HepG2 (cell line): ENCODE measurements at regions not wholly inside any gene's neighbourhood (a gene's known extent, or its start where the extent isn't known, plus 50 kb on each side); places are given as distances from the start of the nearest gene placed in this dataset.

Experiments used
- EP300 ChIP-seq, 3 experiments: sonication (generic) in 1 of 3; formaldehyde crosslinking in 1 of 3; IDR thresholded peaks; 2 replicates each; pipeline versions ENCODE4 v1.5.1 to v1.6.1; 2011 to 2020; ENCODE audit warnings: low read depth in 2 of 3, low read length in 2 of 3, borderline replicate concordance in 1 of 3, improper control_type of control experiment in 1 of 3, mild to moderate bottlenecking in 1 of 3, missing genetic modification reagents in 1 of 3, moderate library complexity in 1 of 3
- HCFC1 ChIP-seq: fragments of 150-350 bp; IDR thresholded peaks from 2 replicates; pipeline ENCODE4 v1.6.1; 2014; ENCODE audit warnings: low read depth, low read length
- KDM5B ChIP-seq: sonication (generic); formaldehyde crosslinking; IDR thresholded peaks from 2 replicates; pipeline ENCODE4 v1.4.0; 2020; ENCODE audit warnings: missing genetic modification reagents, mild to moderate bottlenecking, borderline replicate concordance
- MYC ChIP-seq: sonication (generic); formaldehyde crosslinking; IDR thresholded peaks from 2 replicates; pipeline ENCODE4 v1.9.0; 2021; ENCODE audit warnings: missing genetic modification reagents, borderline replicate concordance
- MZF1 ChIP-seq: sonication (generic); formaldehyde crosslinking; IDR thresholded peaks from 2 replicates; pipeline ENCODE4 v1.8.1; 2023; ENCODE audit warnings: mild to moderate bottlenecking, missing genetic modification reagents, borderline replicate concordance
- NFRKB ChIP-seq: fragments of 450-650 bp; IDR thresholded peaks from 2 replicates; pipeline ENCODE4 v1.6.1; 2017
- POLR2A ChIP-seq, 2 experiments: IDR thresholded peaks; 2 replicates each; pipeline ENCODE4 v1.6.1; 2011; ENCODE audit warnings: low read depth in 2 of 2, low read length in 2 of 2, mild to moderate bottlenecking in 1 of 2, moderate library complexity in 1 of 2; ENCODE audit not compliant: insufficient read depth in 1 of 2
- SMAD1 ChIP-seq: sonication (generic); formaldehyde crosslinking; IDR thresholded peaks from 2 replicates; pipeline ENCODE4 v1.4.0; 2020; ENCODE audit warnings: missing genetic modification reagents, low read depth, mild to moderate bottlenecking, borderline replicate concordance
- ZNF274 ChIP-seq: sonication (generic); formaldehyde crosslinking; IDR thresholded peaks from 2 replicates; pipeline ENCODE4 v1.5.1; 2020; ENCODE audit warnings: mild to moderate bottlenecking, missing genetic modification reagents
- ZNF709 ChIP-seq: sonication (generic); formaldehyde crosslinking; IDR thresholded peaks from 2 replicates; pipeline ENCODE4 v1.5.0; 2020; ENCODE audit warnings: mild to moderate bottlenecking, missing genetic modification reagents
- ZSCAN20 ChIP-seq: sonication (generic); formaldehyde crosslinking; IDR thresholded peaks from 2 replicates; pipeline ENCODE4 v1.4.0; 2020; ENCODE audit warnings: missing genetic modification reagents, mild to moderate bottlenecking, borderline replicate concordance
- TF ChIP-seq, protein P1 (sequence below), 2 experiments: sonication (generic) in 1 of 2; formaldehyde crosslinking in 1 of 2; IDR thresholded peaks; 2 replicates each; pipeline versions ENCODE4 v1.4.0 to v1.6.1; 2018 to 2020; ENCODE audit warnings: missing genetic modification reagents in 2 of 2, borderline replicate concordance in 1 of 2, low read depth in 1 of 2, mild to moderate bottlenecking in 1 of 2, missing biosample characterization in 1 of 2
- TF ChIP-seq, protein P2 (sequence below): sonication (generic); formaldehyde crosslinking; IDR thresholded peaks from 2 replicates; pipeline ENCODE4 v1.5.0; 2020; ENCODE audit warnings: mild to moderate bottlenecking, missing genetic modification reagents, moderate library complexity
- TF ChIP-seq, protein P3 (sequence below): IDR thresholded peaks from 2 replicates; pipeline ENCODE4 v1.6.1; 2016; ENCODE audit warnings: low read depth, missing genetic modification reagents, missing compliant biosample characterization

- TF ChIP-seq EP300 (IDR thresholded peaks at IDR 0.05; ENCODE audit: low read depth in 2 of 2, low read length in 2 of 2) = no peak
- no peak for TF ChIP-seq EP300 (CRISPR knock-in tag; IDR thresholded peaks at IDR 0.05; ENCODE audit: borderline replicate concordance)
- no peak for TF ChIP-seq ZNF274 (CRISPR knock-in tag)
- no peak for TF ChIP-seq ZNF709 (CRISPR knock-in tag)
- TF ChIP-seq, protein P1, sequence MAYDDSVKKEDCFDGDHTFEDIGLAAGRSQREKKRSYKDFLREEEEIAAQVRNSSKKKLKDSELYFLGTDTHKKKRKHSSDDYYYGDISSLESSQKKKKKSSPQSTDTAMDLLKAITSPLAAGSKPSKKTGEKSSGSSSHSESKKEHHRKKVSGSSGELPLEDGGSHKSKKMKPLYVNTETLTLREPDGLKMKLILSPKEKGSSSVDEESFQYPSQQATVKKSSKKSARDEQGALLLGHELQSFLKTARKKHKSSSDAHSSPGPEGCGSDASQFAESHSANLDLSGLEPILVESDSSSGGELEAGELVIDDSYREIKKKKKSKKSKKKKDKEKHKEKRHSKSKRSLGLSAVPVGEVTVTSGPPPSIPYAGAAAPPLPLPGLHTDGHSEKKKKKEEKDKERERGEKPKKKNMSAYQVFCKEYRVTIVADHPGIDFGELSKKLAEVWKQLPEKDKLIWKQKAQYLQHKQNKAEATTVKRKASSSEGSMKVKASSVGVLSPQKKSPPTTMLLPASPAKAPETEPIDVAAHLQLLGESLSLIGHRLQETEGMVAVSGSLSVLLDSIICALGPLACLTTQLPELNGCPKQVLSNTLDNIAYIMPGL (CRISPR knock-in tag; IDR thresholded peaks at IDR 0.05; ENCODE audit: borderline replicate concordance in 1 of 2, low read depth in 1 of 2) = no peak
- TF ChIP-seq NFRKB = no peak
- no peak for TF ChIP-seq SMAD1 (CRISPR knock-in tag)
- no peak for TF ChIP-seq KDM5B (CRISPR knock-in tag)
- TF ChIP-seq HCFC1 = no peak
- TF ChIP-seq, protein P2, sequence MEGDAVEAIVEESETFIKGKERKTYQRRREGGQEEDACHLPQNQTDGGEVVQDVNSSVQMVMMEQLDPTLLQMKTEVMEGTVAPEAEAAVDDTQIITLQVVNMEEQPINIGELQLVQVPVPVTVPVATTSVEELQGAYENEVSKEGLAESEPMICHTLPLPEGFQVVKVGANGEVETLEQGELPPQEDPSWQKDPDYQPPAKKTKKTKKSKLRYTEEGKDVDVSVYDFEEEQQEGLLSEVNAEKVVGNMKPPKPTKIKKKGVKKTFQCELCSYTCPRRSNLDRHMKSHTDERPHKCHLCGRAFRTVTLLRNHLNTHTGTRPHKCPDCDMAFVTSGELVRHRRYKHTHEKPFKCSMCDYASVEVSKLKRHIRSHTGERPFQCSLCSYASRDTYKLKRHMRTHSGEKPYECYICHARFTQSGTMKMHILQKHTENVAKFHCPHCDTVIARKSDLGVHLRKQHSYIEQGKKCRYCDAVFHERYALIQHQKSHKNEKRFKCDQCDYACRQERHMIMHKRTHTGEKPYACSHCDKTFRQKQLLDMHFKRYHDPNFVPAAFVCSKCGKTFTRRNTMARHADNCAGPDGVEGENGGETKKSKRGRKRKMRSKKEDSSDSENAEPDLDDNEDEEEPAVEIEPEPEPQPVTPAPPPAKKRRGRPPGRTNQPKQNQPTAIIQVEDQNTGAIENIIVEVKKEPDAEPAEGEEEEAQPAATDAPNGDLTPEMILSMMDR (CRISPR knock-in tag) = no peak
- TF ChIP-seq, protein P3, sequence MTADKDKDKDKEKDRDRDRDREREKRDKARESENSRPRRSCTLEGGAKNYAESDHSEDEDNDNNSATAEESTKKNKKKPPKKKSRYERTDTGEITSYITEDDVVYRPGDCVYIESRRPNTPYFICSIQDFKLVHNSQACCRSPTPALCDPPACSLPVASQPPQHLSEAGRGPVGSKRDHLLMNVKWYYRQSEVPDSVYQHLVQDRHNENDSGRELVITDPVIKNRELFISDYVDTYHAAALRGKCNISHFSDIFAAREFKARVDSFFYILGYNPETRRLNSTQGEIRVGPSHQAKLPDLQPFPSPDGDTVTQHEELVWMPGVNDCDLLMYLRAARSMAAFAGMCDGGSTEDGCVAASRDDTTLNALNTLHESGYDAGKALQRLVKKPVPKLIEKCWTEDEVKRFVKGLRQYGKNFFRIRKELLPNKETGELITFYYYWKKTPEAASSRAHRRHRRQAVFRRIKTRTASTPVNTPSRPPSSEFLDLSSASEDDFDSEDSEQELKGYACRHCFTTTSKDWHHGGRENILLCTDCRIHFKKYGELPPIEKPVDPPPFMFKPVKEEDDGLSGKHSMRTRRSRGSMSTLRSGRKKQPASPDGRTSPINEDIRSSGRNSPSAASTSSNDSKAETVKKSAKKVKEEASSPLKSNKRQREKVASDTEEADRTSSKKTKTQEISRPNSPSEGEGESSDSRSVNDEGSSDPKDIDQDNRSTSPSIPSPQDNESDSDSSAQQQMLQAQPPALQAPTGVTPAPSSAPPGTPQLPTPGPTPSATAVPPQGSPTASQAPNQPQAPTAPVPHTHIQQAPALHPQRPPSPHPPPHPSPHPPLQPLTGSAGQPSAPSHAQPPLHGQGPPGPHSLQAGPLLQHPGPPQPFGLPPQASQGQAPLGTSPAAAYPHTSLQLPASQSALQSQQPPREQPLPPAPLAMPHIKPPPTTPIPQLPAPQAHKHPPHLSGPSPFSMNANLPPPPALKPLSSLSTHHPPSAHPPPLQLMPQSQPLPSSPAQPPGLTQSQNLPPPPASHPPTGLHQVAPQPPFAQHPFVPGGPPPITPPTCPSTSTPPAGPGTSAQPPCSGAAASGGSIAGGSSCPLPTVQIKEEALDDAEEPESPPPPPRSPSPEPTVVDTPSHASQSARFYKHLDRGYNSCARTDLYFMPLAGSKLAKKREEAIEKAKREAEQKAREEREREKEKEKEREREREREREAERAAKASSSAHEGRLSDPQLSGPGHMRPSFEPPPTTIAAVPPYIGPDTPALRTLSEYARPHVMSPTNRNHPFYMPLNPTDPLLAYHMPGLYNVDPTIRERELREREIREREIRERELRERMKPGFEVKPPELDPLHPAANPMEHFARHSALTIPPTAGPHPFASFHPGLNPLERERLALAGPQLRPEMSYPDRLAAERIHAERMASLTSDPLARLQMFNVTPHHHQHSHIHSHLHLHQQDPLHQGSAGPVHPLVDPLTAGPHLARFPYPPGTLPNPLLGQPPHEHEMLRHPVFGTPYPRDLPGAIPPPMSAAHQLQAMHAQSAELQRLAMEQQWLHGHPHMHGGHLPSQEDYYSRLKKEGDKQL (CRISPR knock-in tag) = no peak
- no peak for TF ChIP-seq MZF1 (CRISPR knock-in tag)
- no peak for TF ChIP-seq POLR2A (IDR thresholded peaks at IDR 0.05; ENCODE audit: insufficient read depth in 1 of 2, low read depth in 2 of 2, low read length in 2 of 2)
- TF ChIP-seq ZSCAN20 (CRISPR knock-in tag) = no peak
- no peak for TF ChIP-seq MYC
These were observed 310.1 kb downstream of the UACA start for GRCh38 chr15:70453238-70453637.
